ENCODE measurements at regions not wholly inside any gene's neighbourhood (a gene's known extent, or its start where the extent isn't known, plus 50 kb on each side); places are given as distances from the start of the nearest gene placed in this dataset.
"Not testable (repeated sequence)": the region's sequence is repeated elsewhere in the genome, so short reads cannot be mapped to it uniquely, and the experiment has no call there.

GRCh38 chr16:52921104-52921503 is 131.6 kb downstream of the CHD9NB start:
- DNase-seq (ENCODE audit: low spot score) = no peak
- H3K27ac Mint-ChIP-seq (ENCODE audit: unreplicated experiment) = no peak overlapping the region
- TF ChIP-seq, protein P1, sequence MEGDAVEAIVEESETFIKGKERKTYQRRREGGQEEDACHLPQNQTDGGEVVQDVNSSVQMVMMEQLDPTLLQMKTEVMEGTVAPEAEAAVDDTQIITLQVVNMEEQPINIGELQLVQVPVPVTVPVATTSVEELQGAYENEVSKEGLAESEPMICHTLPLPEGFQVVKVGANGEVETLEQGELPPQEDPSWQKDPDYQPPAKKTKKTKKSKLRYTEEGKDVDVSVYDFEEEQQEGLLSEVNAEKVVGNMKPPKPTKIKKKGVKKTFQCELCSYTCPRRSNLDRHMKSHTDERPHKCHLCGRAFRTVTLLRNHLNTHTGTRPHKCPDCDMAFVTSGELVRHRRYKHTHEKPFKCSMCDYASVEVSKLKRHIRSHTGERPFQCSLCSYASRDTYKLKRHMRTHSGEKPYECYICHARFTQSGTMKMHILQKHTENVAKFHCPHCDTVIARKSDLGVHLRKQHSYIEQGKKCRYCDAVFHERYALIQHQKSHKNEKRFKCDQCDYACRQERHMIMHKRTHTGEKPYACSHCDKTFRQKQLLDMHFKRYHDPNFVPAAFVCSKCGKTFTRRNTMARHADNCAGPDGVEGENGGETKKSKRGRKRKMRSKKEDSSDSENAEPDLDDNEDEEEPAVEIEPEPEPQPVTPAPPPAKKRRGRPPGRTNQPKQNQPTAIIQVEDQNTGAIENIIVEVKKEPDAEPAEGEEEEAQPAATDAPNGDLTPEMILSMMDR (IDR thresholded peaks at IDR 0.05) = no peak
- H3K4me1 Mint-ChIP-seq (ENCODE audit: low read depth) = no peaks in the 10 kb centered on the region
- no peaks in the 10 kb centered on the region for H3K36me3 Mint-ChIP-seq (ENCODE audit: low read depth)
- peaks cover 7% of the 10 kb centered on the region for H3K27me3 Mint-ChIP-seq (ENCODE audit: low read depth)
- H3K9me3 Mint-ChIP-seq (ENCODE audit: low read depth) = no peaks in the 10 kb centered on the region
- H3K4me3 Mint-ChIP-seq (ENCODE audit: unreplicated experiment) = no peak overlapping the region

DNA sequence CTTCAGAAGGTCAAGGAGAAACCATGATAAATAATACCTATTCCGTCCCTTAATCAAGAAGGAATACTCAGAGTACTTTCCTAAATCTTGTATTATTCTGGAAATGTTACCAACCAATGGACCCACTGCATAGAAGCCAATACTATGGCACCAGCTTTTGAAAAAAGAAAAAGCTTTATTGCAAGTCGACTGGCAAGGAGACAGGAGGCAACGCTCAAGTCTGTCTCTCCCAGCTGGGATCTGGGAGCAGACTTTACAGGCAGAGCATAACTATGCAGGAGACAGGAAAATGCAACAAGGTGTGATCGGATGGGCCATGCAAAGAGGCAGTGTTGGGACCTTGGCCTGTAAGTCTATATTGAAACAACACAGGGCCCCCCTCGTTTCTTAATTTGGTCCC is 132.4 kb downstream of the CHD9NB start:
- TF ChIP-seq, protein P1 (IDR thresholded peaks at IDR 0.05) = no peak
- H3K36me3 Mint-ChIP-seq (ENCODE audit: low read depth) = no peaks in the 10 kb centered on the region
- H3K4me1 Mint-ChIP-seq (ENCODE audit: low read depth) = no peaks in the 10 kb centered on the region
- H3K27ac Mint-ChIP-seq (ENCODE audit: unreplicated experiment) = no peak overlapping the region
- H3K4me3 Mint-ChIP-seq (ENCODE audit: unreplicated experiment) = no peak overlapping the region
- H3K27me3 Mint-ChIP-seq (ENCODE audit: low read depth) = peaks cover 9% of the 10 kb centered on the region
- no peaks in the 10 kb centered on the region for H3K9me3 Mint-ChIP-seq (ENCODE audit: low read depth)
- DNase-seq (ENCODE audit: low spot score) = no peak

DNA sequence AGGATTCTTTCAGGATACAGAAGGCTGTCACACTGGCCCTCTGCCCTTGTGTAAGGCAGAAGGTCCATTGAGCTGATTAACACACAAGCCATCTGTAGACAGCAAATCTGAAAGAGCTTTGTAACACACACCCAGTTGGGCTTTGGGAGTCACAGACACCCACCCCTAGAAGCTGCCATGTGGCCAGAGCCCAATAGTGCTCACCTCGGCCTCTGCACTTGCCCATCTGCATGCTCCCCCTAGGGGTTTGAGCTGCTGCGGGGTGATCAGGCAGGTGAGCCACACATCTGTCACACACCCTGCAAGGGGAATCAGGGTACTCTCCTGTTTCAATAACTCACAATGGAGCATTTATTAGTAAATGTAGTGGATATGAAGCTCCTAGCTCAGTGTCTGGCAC is 138.3 kb downstream of the CHD9NB start:
- H3K4me1 Mint-ChIP-seq (ENCODE audit: low read depth) = no peaks in the 10 kb centered on the region
- TF ChIP-seq, protein P1 (IDR thresholded peaks at IDR 0.05) = no peak
- H3K9me3 Mint-ChIP-seq (ENCODE audit: low read depth) = no peaks in the 10 kb centered on the region
- H3K4me3 Mint-ChIP-seq (ENCODE audit: unreplicated experiment) = no peak overlapping the region
- no peak overlapping the region for H3K27ac Mint-ChIP-seq (ENCODE audit: unreplicated experiment)
- H3K36me3 Mint-ChIP-seq (ENCODE audit: low read depth) = no peaks in the 10 kb centered on the region
- peaks cover 8% of the 10 kb centered on the region for H3K27me3 Mint-ChIP-seq (ENCODE audit: low read depth)
- no peak for DNase-seq (ENCODE audit: low spot score)

DNA sequence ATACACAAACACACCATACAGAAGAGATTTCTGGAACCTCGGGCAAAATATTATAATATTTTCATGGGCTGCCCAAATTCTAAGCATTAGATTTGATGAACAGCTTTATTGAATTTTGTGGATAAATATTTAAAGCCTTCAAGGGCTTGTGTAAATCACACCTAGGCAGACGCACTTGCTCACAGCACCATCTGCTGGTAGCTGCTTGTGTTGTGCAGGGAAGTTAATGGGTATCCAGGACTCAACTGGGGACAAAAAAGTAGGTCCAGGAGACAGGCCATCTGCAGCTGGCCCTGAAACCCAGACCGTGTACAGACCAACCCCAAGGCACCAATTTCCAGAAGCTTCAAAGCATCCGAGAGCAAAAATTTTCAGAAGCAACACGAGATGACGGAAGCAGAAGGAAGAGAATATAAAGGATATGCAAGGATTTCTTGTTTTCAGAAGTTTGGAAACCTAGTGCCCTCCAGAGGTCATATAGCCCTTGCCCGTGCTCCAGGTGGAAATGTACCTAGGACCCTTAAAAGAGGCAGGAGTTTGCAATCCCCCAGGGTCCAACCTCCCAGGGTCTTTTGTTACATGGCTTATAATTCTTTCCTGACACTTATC is 140.0 kb downstream of the CHD9NB start:
- H3K4me3 Mint-ChIP-seq (ENCODE audit: unreplicated experiment) = no peak overlapping the region

GRCh38 chr16:52908057-52908456 is 144.6 kb downstream of the CHD9NB start:
- not testable (repeated sequence) for H3K9me3 Mint-ChIP-seq (ENCODE audit: low read depth); H3K27me3 Mint-ChIP-seq (ENCODE audit: low read depth); H3K4me3 Mint-ChIP-seq (ENCODE audit: unreplicated experiment); H3K27ac Mint-ChIP-seq (ENCODE audit: unreplicated experiment); H3K36me3 Mint-ChIP-seq (ENCODE audit: low read depth); DNase-seq (ENCODE audit: low spot score); H3K4me1 Mint-ChIP-seq (ENCODE audit: low read depth)

More for the DNA sequence above, 140.0 kb downstream of the CHD9NB start:
- TF ChIP-seq, protein P1 (IDR thresholded peaks at IDR 0.05) = peak; percentile 93
- Mint-ChIP-seq H3K4me1 (ENCODE audit: low read depth) (no peaks in the 10 kb centered on the region), H3K27ac (ENCODE audit: unreplicated experiment) (no peak overlapping the region), H3K9me3 (ENCODE audit: low read depth) (no peaks in the 10 kb centered on the region), H3K27me3 (ENCODE audit: low read depth) (peaks cover 5% of the 10 kb centered on the region), H3K36me3 (ENCODE audit: low read depth) (no peaks in the 10 kb centered on the region)
- DNase-seq (ENCODE audit: low spot score) = no peak

GRCh38 chr16:52906281-52906680 is 146.4 kb downstream of the CHD9NB start:
- no peak overlapping the region for H3K27ac Mint-ChIP-seq (ENCODE audit: unreplicated experiment)

More at GRCh38 chr16:52906281-52906680, 146.4 kb downstream of the CHD9NB start:
- Mint-ChIP-seq H3K4me1 (ENCODE audit: low read depth) (no peaks in the 10 kb centered on the region), H3K9me3 (ENCODE audit: low read depth) (peaks cover 7% of the 10 kb centered on the region), H3K4me3 (ENCODE audit: unreplicated experiment) (no peak overlapping the region), H3K27me3 (ENCODE audit: low read depth) (no peaks in the 10 kb centered on the region), H3K36me3 (ENCODE audit: low read depth) (no peaks in the 10 kb centered on the region)
- TF ChIP-seq, protein P1 (IDR thresholded peaks at IDR 0.05) = no peak
- DNase-seq (ENCODE audit: low spot score) = no peak

Measured in chondrocyte (in vitro differentiated cells).